Activated CD8-positive, alpha-beta T cell treated with anti-CD3 and anti-CD28 coated beads, Interleukin-2, amount 10 ng/mL, durations not matched to agents 7 days and 5 days (primary cell): ENCODE measurements at regions not wholly inside any gene's neighbourhood (a gene's known extent, or its start where the extent isn't known, plus 50 kb on each side); places are given as distances from the start of the nearest gene placed in this dataset.

ENCODE experiments used
- ATAC-seq: fragments of 150-1000 bp; cut with Tn5 transposase; one replicate; pipeline ENCODE4 v1.10.0; 2021; ENCODE audit warnings: moderate library complexity
- CTCF ChIA-PET: fragments of 350-600 bp; sonication (Branson Sonifier 250); formaldehyde crosslinking; loops from one replicate; lab custom pipeline; 2021; ENCODE audit warnings: antibody characterized with exemption; lab: Charles Lee
- POLR2A ChIA-PET: fragments of 350-600 bp; sonication (Branson Sonifier 250); formaldehyde crosslinking; loops from one replicate; lab custom pipeline; 2021; ENCODE audit warnings: antibody characterized with exemption; lab: Charles Lee
- DNase-seq: peaks from one replicate; pipeline ENCODE4 v3.0.0-alpha.2; 2020
- H3K27ac Mint-ChIP-seq: one replicate; pipeline ENCODE4 v1.8.0; 2021; ENCODE audit warnings: mild to moderate bottlenecking, mixed read lengths
- H3K27me3 Mint-ChIP-seq: one replicate; pipeline ENCODE4 v1.8.0; 2021; ENCODE audit warnings: low read depth, mixed read lengths
- H3K36me3 Mint-ChIP-seq: one replicate; pipeline ENCODE4 v1.8.0; 2021; ENCODE audit warnings: low read depth, mixed read lengths
- H3K4me1 Mint-ChIP-seq: one replicate; pipeline ENCODE4 v1.8.0; 2021; ENCODE audit warnings: low read depth, mixed read lengths
- H3K4me3 Mint-ChIP-seq: one replicate; pipeline ENCODE4 v1.8.0; 2021; ENCODE audit warnings: mild to moderate bottlenecking, mixed read lengths
- H3K9me3 Mint-ChIP-seq: one replicate; pipeline ENCODE4 v1.8.0; 2022; ENCODE audit warnings: mixed read lengths; ENCODE audit not compliant: insufficient read depth

GRCh38 chr2:10520154-10520553 is 72.0 kb upstream of the ODC1 start:
- ATAC-seq = no peak
- POLR2A ChIA-PET = no interaction called here
- Mint-ChIP-seq H3K9me3 (no peaks in the 10 kb centered on the region), H3K27me3 (no peaks in the 10 kb centered on the region), H3K27ac (no peak overlapping the region), H3K4me1 (no peaks in the 10 kb centered on the region), H3K4me3 (no peak overlapping the region), H3K36me3 (no peaks in the 10 kb centered on the region)
- CTCF ChIA-PET = no interaction called here
- peak; percentile 26 for DNase-seq

DNA sequence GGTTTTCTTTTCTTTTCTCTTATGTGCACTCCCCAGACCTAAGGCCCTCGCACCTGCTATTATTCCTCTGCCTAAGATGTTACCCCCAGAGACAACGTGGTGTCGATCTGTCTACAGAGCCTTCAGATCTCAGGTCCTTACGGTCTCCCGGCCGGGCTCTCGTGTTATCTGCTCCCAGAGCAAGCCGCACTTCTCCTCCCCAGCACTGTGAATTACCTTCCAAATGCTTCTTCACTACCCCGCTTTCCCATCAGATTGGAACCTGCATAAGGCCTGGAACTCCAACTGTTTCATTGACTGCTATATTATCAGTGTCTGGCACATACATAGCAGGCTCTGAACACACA is 71.2 kb upstream of the ODC1 start:
- no peaks in the 10 kb centered on the region for H3K27me3 Mint-ChIP-seq
- no peak overlapping the region for H3K27ac Mint-ChIP-seq
- H3K4me1 Mint-ChIP-seq = no peaks in the 10 kb centered on the region
- H3K9me3 Mint-ChIP-seq = no peaks in the 10 kb centered on the region
- POLR2A ChIA-PET = no interaction called here
- ATAC-seq (no peak), DNase-seq (no peak)
- H3K36me3 Mint-ChIP-seq = no peaks in the 10 kb centered on the region
- CTCF ChIA-PET = no interaction called here
- H3K4me3 Mint-ChIP-seq = no peak overlapping the region

GRCh38 chr2:10518470-10519393 is 70.6 kb upstream of the ODC1 start:
- POLR2A ChIA-PET = no interaction called here
- CTCF ChIA-PET = no interaction called here
- H3K27ac Mint-ChIP-seq = no peak overlapping the region
- H3K4me1 Mint-ChIP-seq = no peaks in the 10 kb centered on the region
- no peaks in the 10 kb centered on the region for H3K9me3 Mint-ChIP-seq
- no peaks in the 10 kb centered on the region for H3K27me3 Mint-ChIP-seq
- ATAC-seq (no peak), DNase-seq (no peak)
- H3K4me3 Mint-ChIP-seq = no peak overlapping the region
- H3K36me3 Mint-ChIP-seq = no peaks in the 10 kb centered on the region

- H3K36me3 Mint-ChIP-seq = no peaks in the 10 kb centered on the region
- DNase-seq (no peak), ATAC-seq (no peak)
- ChIA-PET CTCF (no interaction called here), POLR2A (no interaction called here)
- H3K4me3 Mint-ChIP-seq = no peak overlapping the region
- no peaks in the 10 kb centered on the region for H3K27me3 Mint-ChIP-seq
- H3K27ac Mint-ChIP-seq = no peak overlapping the region
- no peaks in the 10 kb centered on the region for H3K9me3 Mint-ChIP-seq
- no peaks in the 10 kb centered on the region for H3K4me1 Mint-ChIP-seq
Observed at GRCh38 chr2:10517351-10518043, 69.4 kb upstream of the ODC1 start.

- no peaks in the 10 kb centered on the region for H3K4me1 Mint-ChIP-seq
- CTCF ChIA-PET = no interaction called here
Observed at GRCh38 chr2:10515887-10516286, 67.8 kb upstream of the ODC1 start.

DNA sequence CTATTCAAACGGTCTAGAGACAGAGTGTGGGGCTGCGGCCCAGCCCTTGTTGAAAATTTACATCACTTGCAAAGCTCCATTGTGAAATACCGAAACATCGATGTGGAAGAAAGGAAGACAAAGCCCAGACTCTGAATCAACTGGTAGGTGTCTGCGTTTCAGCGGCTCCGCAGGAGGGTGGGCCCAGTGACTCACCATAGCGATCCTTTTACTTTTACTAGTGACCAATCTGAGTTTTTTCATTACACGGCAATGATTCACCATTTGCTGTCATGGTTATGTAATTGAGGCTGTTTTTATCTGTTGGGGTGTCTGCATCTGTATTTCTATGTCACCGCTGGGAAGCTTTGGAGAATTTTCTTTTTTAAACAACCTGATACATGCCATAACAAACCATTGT is 66.6 kb upstream of the ODC1 start:
- ATAC-seq (no peak), DNase-seq (no peak)
- Mint-ChIP-seq H3K4me3 (no peak overlapping the region), H3K9me3 (no peaks in the 10 kb centered on the region), H3K36me3 (no peaks in the 10 kb centered on the region), H3K27ac (no peak overlapping the region), H3K4me1 (no peaks in the 10 kb centered on the region), H3K27me3 (peaks cover 11% of the 10 kb centered on the region)
- ChIA-PET CTCF (no interaction called here), POLR2A (no interaction called here)

More at GRCh38 chr2:10515887-10516286, 67.8 kb upstream of the ODC1 start:
- H3K4me3 Mint-ChIP-seq = no peak overlapping the region
- POLR2A ChIA-PET = no interaction called here
- no peaks in the 10 kb centered on the region for H3K36me3 Mint-ChIP-seq
- no peak overlapping the region for H3K27ac Mint-ChIP-seq
- no peak for DNase-seq
- H3K9me3 Mint-ChIP-seq = no peaks in the 10 kb centered on the region
- H3K27me3 Mint-ChIP-seq = peaks cover 4% of the 10 kb centered on the region
- ATAC-seq = no peak

DNA sequence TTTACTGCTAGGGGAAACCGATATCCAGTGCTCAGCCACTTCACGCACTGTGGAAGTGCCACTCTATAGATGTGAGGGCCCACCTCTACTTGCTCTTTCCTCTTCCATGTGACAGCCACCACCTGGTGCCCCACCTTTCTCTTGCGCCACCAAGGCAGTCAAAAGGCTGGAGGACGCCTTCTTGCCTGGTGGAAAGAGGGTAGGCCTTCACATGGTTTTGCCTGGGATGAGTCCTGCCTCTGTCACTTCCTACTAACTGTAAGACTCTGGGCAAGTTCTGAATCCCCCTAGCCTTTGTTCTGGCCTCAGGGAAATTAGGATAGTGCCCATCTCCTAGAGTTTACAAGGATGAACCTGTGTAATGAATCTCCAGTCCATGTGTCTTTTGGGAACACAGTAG is 66.1 kb upstream of the ODC1 start:
- H3K4me3 Mint-ChIP-seq = no peak overlapping the region
- POLR2A ChIA-PET = no interaction called here
- DNase-seq (no peak), ATAC-seq (no peak)
- no peaks in the 10 kb centered on the region for H3K36me3 Mint-ChIP-seq
- CTCF ChIA-PET = no interaction called here
- H3K4me1 Mint-ChIP-seq = no peaks in the 10 kb centered on the region
- H3K9me3 Mint-ChIP-seq = no peaks in the 10 kb centered on the region
- no peak overlapping the region for H3K27ac Mint-ChIP-seq
- H3K27me3 Mint-ChIP-seq = peaks cover 12% of the 10 kb centered on the region

DNA sequence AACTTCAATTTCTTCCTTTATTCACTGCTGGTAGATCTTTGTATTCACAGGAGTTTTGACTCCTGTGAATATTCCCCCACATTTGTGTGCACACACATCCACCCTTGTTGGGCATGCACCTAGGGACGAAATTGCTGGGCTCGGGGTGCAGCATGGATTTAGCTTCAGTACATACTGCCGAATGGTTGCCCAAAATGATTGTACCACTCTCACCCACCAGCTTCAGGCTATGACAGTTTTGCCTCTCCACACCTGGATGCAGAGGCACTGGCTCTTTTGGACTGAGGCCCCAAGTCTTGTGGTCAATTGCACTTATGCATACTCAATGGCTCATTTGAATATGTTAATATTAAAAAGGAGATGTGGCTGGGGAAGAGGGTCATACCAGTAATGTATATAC is 65.1 kb upstream of the ODC1 start:
- no peaks in the 10 kb centered on the region for H3K9me3 Mint-ChIP-seq
- DNase-seq = no peak
- no peak for ATAC-seq
- H3K4me1 Mint-ChIP-seq = no peaks in the 10 kb centered on the region
- ChIA-PET CTCF (no interaction called here), POLR2A (no interaction called here)
- no peak overlapping the region for H3K27ac Mint-ChIP-seq
- H3K4me3 Mint-ChIP-seq = no peak overlapping the region
- H3K36me3 Mint-ChIP-seq = no peaks in the 10 kb centered on the region
- H3K27me3 Mint-ChIP-seq = peaks cover 21% of the 10 kb centered on the region

GRCh38 chr2:10508038-10508437 is 59.9 kb upstream of the ODC1 start:
- DNase-seq (no peak), ATAC-seq (no peak)
- peaks cover 26% of the 10 kb centered on the region for H3K27me3 Mint-ChIP-seq
- H3K4me3 Mint-ChIP-seq = no peak overlapping the region
- ChIA-PET POLR2A (no interaction called here), CTCF (no interaction called here)
- H3K36me3 Mint-ChIP-seq = no peaks in the 10 kb centered on the region
- no peak overlapping the region for H3K27ac Mint-ChIP-seq
- H3K4me1 Mint-ChIP-seq = no peaks in the 10 kb centered on the region
- H3K9me3 Mint-ChIP-seq = no peaks in the 10 kb centered on the region

GRCh38 chr2:10507106-10507505 is 59.0 kb upstream of the ODC1 start:
- no peak overlapping the region for H3K4me3 Mint-ChIP-seq
- peaks cover 31% of the 10 kb centered on the region for H3K27me3 Mint-ChIP-seq
- H3K9me3 Mint-ChIP-seq = no peaks in the 10 kb centered on the region
- DNase-seq (no peak), ATAC-seq (no peak)
- POLR2A ChIA-PET = no interaction called here
- H3K27ac Mint-ChIP-seq = no peak overlapping the region
- H3K4me1 Mint-ChIP-seq = no peaks in the 10 kb centered on the region
- CTCF ChIA-PET = no interaction called here
- no peaks in the 10 kb centered on the region for H3K36me3 Mint-ChIP-seq

GRCh38 chr2:10504994-10505820 is 57.1 kb upstream of the ODC1 start:
- DNase-seq = no peak
- ATAC-seq = no peak
- no peaks in the 10 kb centered on the region for H3K36me3 Mint-ChIP-seq
- H3K27ac Mint-ChIP-seq = no peak overlapping the region
- POLR2A ChIA-PET = interaction anchor here (0.9 kb wide), 1 partner anchor 18 kb away, joined by 3 read pairs; no protein-coding TSS in a partner anchor
- no peaks in the 10 kb centered on the region for H3K4me1 Mint-ChIP-seq
- H3K9me3 Mint-ChIP-seq = no peaks in the 10 kb centered on the region
- H3K4me3 Mint-ChIP-seq = no peak overlapping the region
- CTCF ChIA-PET = no interaction called here
- peaks cover 22% of the 10 kb centered on the region for H3K27me3 Mint-ChIP-seq
